Activated CD4-positive, alpha-beta T cell treated with anti-CD3 and anti-CD28 coated beads for 36 hours (primary cell): ENCODE measurements at regions not wholly inside any gene's neighbourhood (a gene's known extent, or its start where the extent isn't known, plus 50 kb on each side); places are given as distances from the start of the nearest gene placed in this dataset.
"Not testable (repeated sequence)": the region's sequence is repeated elsewhere in the genome, so short reads cannot be mapped to it uniquely, and the experiment has no call there.

Source experiments
- ATAC-seq: fragments of 200-7000 bp; cut with Tn5 transposase; one replicate; pipeline ENCODE4 v1.10.0; 2021; ENCODE audit warnings: mild to moderate bottlenecking, moderate library complexity
- CTCF ChIA-PET: fragments of 350-600 bp; sonication (Branson Sonifier 250); formaldehyde crosslinking; loops from one replicate; lab custom pipeline; 2021; ENCODE audit warnings: antibody characterized with exemption; lab: Charles Lee
- POLR2A ChIA-PET: fragments of 350-600 bp; sonication (Branson Sonifier 250); formaldehyde crosslinking; loops from one replicate; lab custom pipeline; 2021; ENCODE audit warnings: antibody characterized with exemption, inconsistent platforms; lab: Charles Lee
- DNase-seq: peaks from one replicate; pipeline ENCODE4 v3.0.0-alpha.2; 2020
- H3K27ac Mint-ChIP-seq: one replicate; pipeline ENCODE4 v1.8.0; 2021; ENCODE audit warnings: mixed read lengths
- H3K27me3 Mint-ChIP-seq: one replicate; pipeline ENCODE4 v1.8.0; 2021; ENCODE audit warnings: mixed read lengths
- H3K36me3 Mint-ChIP-seq: one replicate; pipeline ENCODE4 v1.8.0; 2021; ENCODE audit warnings: low read depth, mixed read lengths
- H3K4me1 Mint-ChIP-seq: one replicate; pipeline ENCODE4 v1.8.0; 2021; ENCODE audit warnings: mixed read lengths
- H3K4me3 Mint-ChIP-seq: one replicate; pipeline ENCODE4 v1.8.0; 2021; ENCODE audit warnings: mild to moderate bottlenecking, moderate library complexity, mixed read lengths
- H3K9me3 Mint-ChIP-seq: one replicate; pipeline ENCODE4 v1.8.0; 2021; ENCODE audit warnings: low read depth, mixed read lengths
- intact Hi-C, 2 experiments: fragments of 100-400 bp; cut with DNase I in 1 of 2; cut with micrococcal nuclease in 1 of 2; formaldehyde crosslinking; loops; one replicate each; pipeline versions ENCODE4 v1.14.2 to v1.15.1; 2022 to 2024; cut with DNase I, micrococcal nuclease

DNA sequence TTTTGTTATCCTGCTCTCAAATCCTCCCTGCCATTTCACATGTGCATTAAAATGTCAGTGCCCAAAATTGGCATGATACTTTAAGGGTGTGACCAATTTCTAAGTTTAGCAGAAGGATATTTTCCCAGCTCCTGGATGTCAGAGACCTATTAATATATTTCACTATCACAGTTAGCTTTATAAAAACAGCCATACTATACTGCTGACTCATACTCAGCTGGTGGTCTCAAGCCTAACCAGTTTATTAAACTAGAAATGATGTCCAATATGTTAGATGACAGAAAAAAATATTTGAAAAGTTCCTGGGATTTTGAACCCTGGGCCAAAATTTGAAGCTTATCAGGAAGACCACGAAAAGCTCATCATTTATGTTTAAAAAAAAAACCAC, 60.9 kb upstream of the ZNF280D start:
- DNase-seq, result no peak
- H3K9me3 Mint-ChIP-seq, result peaks cover 11% of the 10 kb centered on the region
- ATAC-seq, result no peak
- H3K4me1 Mint-ChIP-seq, result peaks cover 2% of the 10 kb centered on the region
- ChIA-PET CTCF (interaction anchor here (1.0 kb wide), 1 partner anchor 10 kb away, joined by 3 read pairs; no protein-coding TSS in a partner anchor), POLR2A (interaction anchor here (0.6 kb wide), 1 partner anchor 193 kb away, joined by 4 read pairs; no protein-coding TSS in a partner anchor)
- H3K27me3 Mint-ChIP-seq, result peaks cover 3% of the 10 kb centered on the region
- intact Hi-C loops, result no loop called here
- H3K27ac Mint-ChIP-seq, result no peak overlapping the region
- no peaks in the 10 kb centered on the region for H3K36me3 Mint-ChIP-seq
- H3K4me3 Mint-ChIP-seq, result no peak overlapping the region

DNA sequence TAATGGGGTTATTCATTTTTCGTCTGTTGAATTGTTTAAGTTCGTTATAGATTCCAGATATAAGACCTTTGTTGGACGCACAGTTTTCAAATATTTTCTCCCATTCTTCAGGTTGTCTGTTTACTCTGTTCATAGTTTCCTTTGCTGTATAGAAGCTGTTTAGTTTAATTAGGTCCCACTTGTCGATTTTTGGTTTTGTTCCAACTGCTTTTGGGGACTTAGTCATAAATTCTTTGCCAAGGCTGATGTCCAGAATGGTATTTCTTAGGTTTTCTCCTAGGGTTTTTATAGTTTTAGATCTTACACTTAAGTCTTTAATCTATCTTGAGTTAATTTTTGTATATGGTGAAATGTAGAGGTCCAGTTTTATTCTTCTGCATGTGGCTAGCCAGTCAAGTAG, 58.9 kb upstream of the ZNF280D start:
- intact Hi-C loops, result no loop called here
- Mint-ChIP-seq H3K27me3 (peaks cover 3% of the 10 kb centered on the region), H3K27ac (no peak overlapping the region), H3K9me3 (peaks cover 15% of the 10 kb centered on the region), H3K4me1 (peaks cover 5% of the 10 kb centered on the region), H3K36me3 (no peaks in the 10 kb centered on the region), H3K4me3 (no peak overlapping the region)
- ChIA-PET POLR2A (no interaction called here), CTCF (no interaction called here)
- DNase-seq, result no peak
- no peak for ATAC-seq

GRCh38 chr15:56791521-56791920, 58.2 kb upstream of the ZNF280D start:
- POLR2A ChIA-PET, H3K36me3 Mint-ChIP-seq, H3K27ac Mint-ChIP-seq, DNase-seq, intact Hi-C loops, CTCF ChIA-PET, H3K27me3 Mint-ChIP-seq, ATAC-seq, H3K4me3 Mint-ChIP-seq: not testable (repeated sequence)
- H3K9me3 Mint-ChIP-seq, result peaks cover 15% of the 10 kb centered on the region
- H3K4me1 Mint-ChIP-seq, result peaks cover 12% of the 10 kb centered on the region

GRCh38 chr15:56788359-56788758, 55.0 kb upstream of the ZNF280D start:
- ATAC-seq, result no peak
- POLR2A ChIA-PET, result no interaction called here

DNA sequence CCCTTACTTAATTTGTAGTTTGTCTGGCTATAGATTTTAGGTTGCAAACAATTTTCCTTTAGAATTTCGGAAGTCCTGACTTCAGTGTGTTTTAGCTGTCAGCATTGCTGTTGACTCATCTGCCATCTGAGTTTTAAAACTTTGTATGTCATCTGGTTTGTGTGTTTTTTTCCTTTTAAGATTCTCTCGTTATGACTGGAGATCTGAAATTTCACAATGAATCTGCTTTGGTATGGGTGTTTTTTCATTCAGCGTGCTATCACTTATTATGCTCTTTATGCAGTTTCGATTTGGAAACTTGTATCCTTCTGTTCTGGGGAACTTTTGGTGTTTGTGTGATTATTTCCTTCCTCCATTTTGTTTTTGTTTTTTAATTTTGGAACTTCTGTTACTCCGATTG, 53.7 kb upstream of the ZNF280D start:
- intact Hi-C loops, result loop anchor here (1.0 to 10.0 kb wide), 4 partner anchors 20 to 542 kb away; partner anchors contain the start of genes RFX7 (in 1 of the 2) and ZNF280D (in 1 of the 2)
- peaks cover 3% of the 10 kb centered on the region for H3K27me3 Mint-ChIP-seq

More at GRCh38 chr15:56788359-56788758, 55.0 kb upstream of the ZNF280D start:
- intact Hi-C loops, result loop anchor here (5.0 to 10.0 kb wide), 3 partner anchors 56 to 544 kb away; partner anchors contain the start of genes RFX7 (in 1 of the 2) and ZNF280D (in 1 of the 2)
- H3K4me3 Mint-ChIP-seq, result no peak overlapping the region
- CTCF ChIA-PET, result interaction anchor here (1.0 to 1.2 kb wide), 2 partner anchors 48 to 358 kb away, joined by 3 to 4 read pairs; no protein-coding TSS in a partner anchor
- H3K4me1 Mint-ChIP-seq, result peaks cover 14% of the 10 kb centered on the region
- H3K9me3 Mint-ChIP-seq, result peaks cover 15% of the 10 kb centered on the region
- DNase-seq, result no peak
- no peaks in the 10 kb centered on the region for H3K36me3 Mint-ChIP-seq
- no peak overlapping the region for H3K27ac Mint-ChIP-seq
- peaks cover 3% of the 10 kb centered on the region for H3K27me3 Mint-ChIP-seq

DNA sequence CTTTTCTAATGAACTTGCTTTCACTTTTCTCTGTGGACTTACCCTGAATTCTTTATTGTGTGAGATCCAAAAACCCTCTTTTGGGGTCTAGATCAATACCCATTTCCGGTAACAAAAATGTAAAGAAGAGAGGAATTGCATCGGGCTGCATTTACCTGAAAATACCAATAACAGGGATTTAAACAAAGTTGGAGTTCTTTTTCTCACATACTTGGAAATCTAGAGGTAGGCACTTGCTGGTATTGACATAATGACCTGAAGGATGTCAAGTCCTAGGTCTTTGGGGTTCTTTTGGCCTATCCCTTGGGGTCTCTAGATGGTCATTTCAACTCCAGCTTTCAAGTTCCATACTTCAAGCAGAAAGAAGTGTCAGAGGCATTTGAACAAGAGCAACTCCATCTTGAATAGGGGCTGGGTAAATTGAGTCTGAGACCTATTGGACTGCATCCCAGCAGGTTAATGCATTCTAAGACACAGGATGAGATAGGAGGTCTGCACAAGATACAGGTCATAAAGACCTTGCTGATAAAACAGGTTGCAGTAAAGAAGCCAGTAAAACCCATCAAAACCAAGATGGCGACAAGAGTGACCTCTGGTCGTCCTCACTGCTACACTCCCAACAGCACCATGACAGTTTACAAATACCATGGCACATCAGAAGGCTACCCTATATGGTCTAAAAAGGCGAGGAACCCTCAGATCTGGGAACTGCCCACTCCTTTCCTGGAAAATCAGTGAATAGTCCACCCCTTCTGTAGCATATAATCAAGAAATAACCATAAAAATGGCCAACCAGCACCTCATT, 50.8 kb upstream of the ZNF280D start:
- intact Hi-C loops, result loop anchor here in 1 of 2 experiments (10.0 kb wide), 1 partner anchor 539 kb away; the partner anchor contains the start of gene RFX7
- CTCF ChIA-PET, result interaction anchor here (0.6 kb wide), 1 partner anchor 111 kb away, joined by 3 read pairs; no protein-coding TSS in a partner anchor

More for the DNA sequence above, 53.7 kb upstream of the ZNF280D start:
- Mint-ChIP-seq H3K9me3 (peaks cover 10% of the 10 kb centered on the region), H3K27ac (peak overlapping the region; percentile 29), H3K36me3 (no peaks in the 10 kb centered on the region), H3K4me3 (no peak overlapping the region), H3K4me1 (peaks cover 14% of the 10 kb centered on the region)
- ChIA-PET POLR2A (no interaction called here), CTCF (interaction anchor here (1.2 kb wide), 1 partner anchor 360 kb away, joined by 3 read pairs; no protein-coding TSS in a partner anchor)
- ATAC-seq, result peak; percentile 96
- no peak for DNase-seq

DNA sequence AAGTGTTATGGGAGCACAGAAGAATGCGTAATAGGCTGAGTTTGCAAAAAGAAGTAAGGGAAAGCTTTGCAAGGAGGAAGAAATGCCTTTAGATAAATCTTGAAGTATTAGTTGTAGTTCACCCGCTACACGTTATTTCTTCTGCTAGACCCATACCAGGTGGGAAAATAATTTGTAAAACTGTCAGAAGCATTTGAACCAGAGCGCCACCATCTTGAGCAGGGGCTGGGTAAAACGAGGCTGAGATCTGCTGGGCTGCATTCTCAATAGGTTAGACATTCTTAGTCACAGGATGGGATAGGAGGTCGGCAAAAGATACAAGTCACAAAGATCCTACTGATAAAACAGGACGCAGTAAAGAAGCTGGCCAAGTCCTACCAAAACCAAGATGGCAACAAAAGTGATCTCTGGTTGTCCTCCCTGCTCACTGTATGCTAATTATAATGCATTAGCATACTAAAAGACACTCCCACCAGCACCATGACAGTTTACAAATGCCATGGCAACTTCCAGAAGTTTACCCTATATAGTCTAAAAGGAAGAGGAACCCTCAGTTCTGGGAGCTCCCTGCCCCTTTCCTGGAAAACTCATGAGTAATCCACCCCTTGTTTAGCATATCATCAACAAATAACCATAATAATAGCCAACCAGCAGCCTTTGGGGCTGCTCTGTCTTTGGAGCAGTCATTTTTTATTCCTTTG, 50.0 kb upstream of the ZNF280D start:
- H3K4me3 Mint-ChIP-seq, result no peak overlapping the region
- CTCF ChIA-PET, result no interaction called here

More for the DNA sequence above, 50.8 kb upstream of the ZNF280D start:
- DNase-seq (no peak), ATAC-seq (no peak)
- POLR2A ChIA-PET, result no interaction called here
- peaks cover 7% of the 10 kb centered on the region for H3K9me3 Mint-ChIP-seq
- peaks cover 9% of the 10 kb centered on the region for H3K27me3 Mint-ChIP-seq
- no peak overlapping the region for H3K4me3 Mint-ChIP-seq
- no peak overlapping the region for H3K27ac Mint-ChIP-seq
- H3K36me3 Mint-ChIP-seq, result peaks cover 5% of the 10 kb centered on the region
- peaks cover 22% of the 10 kb centered on the region for H3K4me1 Mint-ChIP-seq

More for the DNA sequence above, 50.0 kb upstream of the ZNF280D start:
- Mint-ChIP-seq H3K27ac (no peak overlapping the region), H3K4me1 (peaks cover 22% of the 10 kb centered on the region), H3K36me3 (peaks cover 5% of the 10 kb centered on the region), H3K27me3 (peaks cover 10% of the 10 kb centered on the region), H3K9me3 (peaks cover 4% of the 10 kb centered on the region)
- no peak for DNase-seq
- POLR2A ChIA-PET, result no interaction called here
- intact Hi-C loops, result loop anchor here in 1 of 2 experiments (10.0 kb wide), 1 partner anchor 539 kb away; the partner anchor contains the start of gene RFX7
- ATAC-seq, result no peak
